C4-2B (cell line): ENCODE measurements at regions not wholly inside any gene's neighbourhood (a gene's known extent, or its start where the extent isn't known, plus 50 kb on each side); places are given as distances from the start of the nearest gene placed in this dataset.

Experiments used
- ZFX ChIP-seq: fragments of 450-650 bp; IDR thresholded peaks from 2 replicates; pipeline ENCODE4 v1.6.1; 2017
- TF ChIP-seq, protein P1 (sequence below): fragments of 450-650 bp; conservative IDR thresholded peaks from 2 replicates; pipeline ENCODE4 v1.5.1; 2017; ENCODE audit warnings: mild to moderate bottlenecking

DNA sequence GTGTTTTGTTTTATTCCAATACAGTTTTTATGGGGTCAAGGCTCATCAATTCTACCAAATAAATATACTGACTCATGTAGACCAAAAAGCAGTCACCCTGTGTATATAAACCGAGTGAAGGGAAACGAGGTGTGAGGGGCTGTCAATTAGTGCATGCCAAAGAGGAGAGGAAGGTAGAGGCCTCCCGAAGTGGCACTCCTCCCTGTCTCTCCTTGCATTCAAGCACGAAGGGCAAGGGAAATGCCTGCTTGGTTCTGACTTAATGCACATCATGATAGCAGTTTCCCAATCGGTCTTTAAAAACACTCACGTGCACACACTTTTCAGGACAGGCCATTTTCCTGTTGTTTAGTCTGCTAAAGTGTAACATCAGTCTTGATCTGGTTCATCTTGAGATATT, 125.6 kb upstream of the SLCO6A1 start:
- TF ChIP-seq, protein P1, sequence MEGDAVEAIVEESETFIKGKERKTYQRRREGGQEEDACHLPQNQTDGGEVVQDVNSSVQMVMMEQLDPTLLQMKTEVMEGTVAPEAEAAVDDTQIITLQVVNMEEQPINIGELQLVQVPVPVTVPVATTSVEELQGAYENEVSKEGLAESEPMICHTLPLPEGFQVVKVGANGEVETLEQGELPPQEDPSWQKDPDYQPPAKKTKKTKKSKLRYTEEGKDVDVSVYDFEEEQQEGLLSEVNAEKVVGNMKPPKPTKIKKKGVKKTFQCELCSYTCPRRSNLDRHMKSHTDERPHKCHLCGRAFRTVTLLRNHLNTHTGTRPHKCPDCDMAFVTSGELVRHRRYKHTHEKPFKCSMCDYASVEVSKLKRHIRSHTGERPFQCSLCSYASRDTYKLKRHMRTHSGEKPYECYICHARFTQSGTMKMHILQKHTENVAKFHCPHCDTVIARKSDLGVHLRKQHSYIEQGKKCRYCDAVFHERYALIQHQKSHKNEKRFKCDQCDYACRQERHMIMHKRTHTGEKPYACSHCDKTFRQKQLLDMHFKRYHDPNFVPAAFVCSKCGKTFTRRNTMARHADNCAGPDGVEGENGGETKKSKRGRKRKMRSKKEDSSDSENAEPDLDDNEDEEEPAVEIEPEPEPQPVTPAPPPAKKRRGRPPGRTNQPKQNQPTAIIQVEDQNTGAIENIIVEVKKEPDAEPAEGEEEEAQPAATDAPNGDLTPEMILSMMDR, result no peak
- no peak for TF ChIP-seq ZFX
